HUES64 (cell line): ENCODE measurements at regions not wholly inside any gene's neighbourhood (a gene's known extent, or its start where the extent isn't known, plus 50 kb on each side); places are given as distances from the start of the nearest gene placed in this dataset.

Experiments
- H3K27ac ChIP-seq: 2 replicates; pipeline ENCODE4 v1.7.0; 2013; ENCODE audit warnings: low read depth, low read length, inconsistent platforms
- H3K27me3 ChIP-seq: 2 replicates; pipeline ENCODE4 v1.6.1; 2013; ENCODE audit warnings: mild to moderate bottlenecking, low read length; ENCODE audit not compliant: insufficient read depth
- H3K36me3 ChIP-seq: 2 replicates; pipeline ENCODE4 v1.6.1; 2013; ENCODE audit warnings: mild to moderate bottlenecking, low read length; ENCODE audit not compliant: insufficient read depth
- H3K4me1 ChIP-seq: 2 replicates; pipeline ENCODE4 v1.6.1; 2013; ENCODE audit warnings: mild to moderate bottlenecking, low read length, moderate library complexity; ENCODE audit not compliant: insufficient read depth
- H3K4me3 ChIP-seq: 2 replicates; pipeline ENCODE4 v1.5.1; 2013; ENCODE audit warnings: mild to moderate bottlenecking, low read length, moderate library complexity
- H3K9ac ChIP-seq: 2 replicates; pipeline ENCODE4 v1.6.1; 2013; ENCODE audit warnings: mild to moderate bottlenecking, low read depth, low read length
- H3K9me3 ChIP-seq: 2 replicates; pipeline ENCODE4 v1.6.1; 2013; ENCODE audit warnings: low read depth, low read length; ENCODE audit not compliant: insufficient read depth
- WGBS: fragments of 150-250, 120-280 bp; methylation state at CpG from one replicate; pipeline ENCODE4 v1.1.7; 2013; ENCODE audit warnings: missing lambda C conversion rate; 5-methylcytosine and 5-hydroxymethylcytosine counted together

GRCh38 chr11:41971592-41971991, 512.1 kb upstream of the LRRC4C start:
- no peaks in the 10 kb centered on the region for H3K9me3 ChIP-seq
- 80% methylated on average over 3 of the region's 5 CpGs for WGBS
- H3K4me3 ChIP-seq: no peak overlapping the region
- no peaks in the 10 kb centered on the region for H3K27me3 ChIP-seq
- H3K4me1 ChIP-seq: no peaks in the 10 kb centered on the region
- no peak overlapping the region for H3K9ac ChIP-seq
- no peaks in the 10 kb centered on the region for H3K36me3 ChIP-seq
- H3K27ac ChIP-seq: no peak overlapping the region

- H3K36me3 ChIP-seq: no peaks in the 10 kb centered on the region
- 93% methylated on average over 2 of the region's 2 CpGs for WGBS
Observed at GRCh38 chr11:41978945-41979344, 519.5 kb upstream of the LRRC4C start.

GRCh38 chr11:41980741-41981140, 521.3 kb upstream of the LRRC4C start:
- 100% methylated on average over 2 of the region's 2 CpGs for WGBS
- Histone ChIP-seq H3K27ac (no peak overlapping the region), H3K36me3 (no peaks in the 10 kb centered on the region), H3K27me3 (no peaks in the 10 kb centered on the region), H3K9ac (no peak overlapping the region), H3K4me1 (no peaks in the 10 kb centered on the region; the same call in 1 of the 2 replicates), H3K4me3 (no peak overlapping the region), H3K9me3 (no peaks in the 10 kb centered on the region)

More at GRCh38 chr11:41978945-41979344, 519.5 kb upstream of the LRRC4C start:
- Histone ChIP-seq H3K4me1 (no peaks in the 10 kb centered on the region; the same call in 1 of the 2 replicates), H3K9ac (no peak overlapping the region), H3K27ac (no peak overlapping the region), H3K9me3 (no peaks in the 10 kb centered on the region), H3K27me3 (no peaks in the 10 kb centered on the region), H3K4me3 (no peak overlapping the region)

GRCh38 chr11:41982276-41982675, 522.8 kb upstream of the LRRC4C start:
- H3K36me3 ChIP-seq: no peaks in the 10 kb centered on the region
- H3K9ac ChIP-seq: no peak overlapping the region
- H3K27me3 ChIP-seq: no peaks in the 10 kb centered on the region
- no peak overlapping the region for H3K4me3 ChIP-seq
- no peak overlapping the region for H3K27ac ChIP-seq
- 86% methylated on average over 1 of the region's 3 CpGs for WGBS
- no peaks in the 10 kb centered on the region; the same call in 1 of the 2 replicates for H3K4me1 ChIP-seq
- no peaks in the 10 kb centered on the region for H3K9me3 ChIP-seq

- H3K4me1 ChIP-seq: no peaks in the 10 kb centered on the region; the same call in 1 of the 2 replicates
- no peaks in the 10 kb centered on the region for H3K9me3 ChIP-seq
- H3K4me3 ChIP-seq: no peak overlapping the region
- H3K27ac ChIP-seq: no peak overlapping the region
- H3K9ac ChIP-seq: no peak overlapping the region
- H3K27me3 ChIP-seq: no peaks in the 10 kb centered on the region
- 96% methylated on average over 3 of the region's 3 CpGs for WGBS
- H3K36me3 ChIP-seq: no peaks in the 10 kb centered on the region
Observed at GRCh38 chr11:41982975-41983374, 523.5 kb upstream of the LRRC4C start.

- H3K4me1 ChIP-seq: no peaks in the 10 kb centered on the region; the same call in 1 of the 2 replicates
- no peak overlapping the region for H3K9ac ChIP-seq
- H3K36me3 ChIP-seq: no peaks in the 10 kb centered on the region
- no peaks in the 10 kb centered on the region for H3K9me3 ChIP-seq
- H3K27ac ChIP-seq: no peak overlapping the region
- no peaks in the 10 kb centered on the region for H3K27me3 ChIP-seq
- H3K4me3 ChIP-seq: no peak overlapping the region
Observed at GRCh38 chr11:41983475-41983874, 524.0 kb upstream of the LRRC4C start.

- Histone ChIP-seq H3K27ac (no peak overlapping the region), H3K27me3 (no peaks in the 10 kb centered on the region), H3K36me3 (no peaks in the 10 kb centered on the region), H3K4me3 (no peak overlapping the region), H3K9me3 (no peaks in the 10 kb centered on the region), H3K9ac (no peak overlapping the region), H3K4me1 (no peaks in the 10 kb centered on the region; the same call in 1 of the 2 replicates)
- WGBS: 96% methylated on average over 2 of the region's 2 CpGs
Observed at GRCh38 chr11:41984023-41984422, 524.6 kb upstream of the LRRC4C start.

GRCh38 chr11:41985799-41986198, 526.3 kb upstream of the LRRC4C start:
- WGBS: 97% methylated on average over 6 of the region's 6 CpGs
- no peaks in the 10 kb centered on the region for H3K36me3 ChIP-seq
- H3K27ac ChIP-seq: no peak overlapping the region
- H3K4me1 ChIP-seq: no peaks in the 10 kb centered on the region; the same call in 1 of the 2 replicates
- no peak overlapping the region for H3K4me3 ChIP-seq
- H3K9me3 ChIP-seq: no peaks in the 10 kb centered on the region
- H3K9ac ChIP-seq: no peak overlapping the region
- no peaks in the 10 kb centered on the region for H3K27me3 ChIP-seq

- WGBS: 100% methylated on average over 2 of the region's 3 CpGs
- Histone ChIP-seq H3K4me1 (no peaks in the 10 kb centered on the region), H3K4me3 (no peak overlapping the region), H3K27me3 (no peaks in the 10 kb centered on the region), H3K9me3 (no peaks in the 10 kb centered on the region), H3K36me3 (no peaks in the 10 kb centered on the region), H3K27ac (no peak overlapping the region), H3K9ac (no peak overlapping the region)
Observed at GRCh38 chr11:41988951-41989572, 529.6 kb upstream of the LRRC4C start.

GRCh38 chr11:41989823-41990380, 530.5 kb upstream of the LRRC4C start:
- no peaks in the 10 kb centered on the region for H3K4me1 ChIP-seq
- H3K4me3 ChIP-seq: no peak overlapping the region
- H3K27me3 ChIP-seq: no peaks in the 10 kb centered on the region
- no peaks in the 10 kb centered on the region for H3K36me3 ChIP-seq
- no peak overlapping the region for H3K9ac ChIP-seq
- no peaks in the 10 kb centered on the region for H3K9me3 ChIP-seq
- no peak overlapping the region for H3K27ac ChIP-seq

GRCh38 chr11:41996533-41996932, 537.1 kb upstream of the LRRC4C start:
- H3K9ac ChIP-seq: no peak overlapping the region
- 79% methylated on average over 1 of the region's 1 CpG for WGBS

More at GRCh38 chr11:41996533-41996932, 537.1 kb upstream of the LRRC4C start:
- Histone ChIP-seq H3K4me3 (no peak overlapping the region), H3K4me1 (no peaks in the 10 kb centered on the region; the same call in 1 of the 2 replicates), H3K27me3 (no peaks in the 10 kb centered on the region), H3K36me3 (no peaks in the 10 kb centered on the region), H3K27ac (no peak overlapping the region), H3K9me3 (no peaks in the 10 kb centered on the region)
